Panc1 (cell line): ENCODE measurements at regions not wholly inside any gene's neighbourhood (a gene's known extent, or its start where the extent isn't known, plus 50 kb on each side); places are given as distances from the start of the nearest gene placed in this dataset.

Source experiments
- ATAC-seq: fragments of 200-7000 bp; cut with Tn5 transposase; 2 replicates; pipeline ENCODE4 v1.9.1; 2020; ENCODE audit warnings: mild to moderate bottlenecking, moderate library complexity
- BruUV-seq: library from RNA; stranded (reverse); fragments of 400-500 nt; replicated peaks from 2 replicates; lab custom pipeline; 2021; lab: Mats Ljungman, UMichigan
- CTCF ChIA-PET: fragments of 300-600 bp; sonication (Branson Sonifier 250); formaldehyde crosslinking; loops from one replicate; lab custom pipeline; 2022; ENCODE audit warnings: antibody characterized with exemption; lab: Charles Lee
- POLR2A ChIA-PET: fragments of 300-600 bp; sonication (Branson Sonifier 250); formaldehyde crosslinking; loops from one replicate; lab custom pipeline; 2022; ENCODE audit warnings: antibody characterized with exemption; lab: Charles Lee
- DNase-seq: peaks from one replicate; pipeline ENCODE4 v3.0.0-alpha.2; 2010; ENCODE audit warnings: low read depth, low spot score
- H3K27ac ChIP-seq: 2 replicates; pipeline ENCODE4 v1.5.1; 2011; ENCODE audit warnings: mild to moderate bottlenecking, low read length, inconsistent platforms
- H3K27me3 ChIP-seq: fragments of 200-500 bp; sonication (Bioruptor generic); 2 replicates; pipeline ENCODE4 v1.6.0; 2014; ENCODE audit warnings: low read length, inconsistent platforms; ENCODE audit not compliant: control insufficient read depth, insufficient read depth
- H3K36me3 ChIP-seq: fragments of 200-500 bp; sonication (Bioruptor generic); 2 replicates; pipeline ENCODE4 v1.5.1; 2014; ENCODE audit warnings: inconsistent platforms, mild to moderate bottlenecking, low read length, moderate library complexity; ENCODE audit not compliant: control insufficient read depth, insufficient read depth
- H3K4me1 ChIP-seq: 2 replicates; pipeline ENCODE4 v1.5.1; 2011; ENCODE audit warnings: inconsistent platforms, mild to moderate bottlenecking, low read length, moderate library complexity; ENCODE audit not compliant: control insufficient read depth, insufficient read depth
- H3K4me3 ChIP-seq, 2 experiments: 2 replicates each; pipeline ENCODE4 v1.5.1; 2011 to 2012; ENCODE audit warnings: low read depth in 2 of 2, low read length in 2 of 2, mild to moderate bottlenecking in 2 of 2, inconsistent platforms in 1 of 2, moderate library complexity in 1 of 2
- H3K9me3 ChIP-seq: fragments of 200-500 bp; sonication (Bioruptor generic); 2 replicates; pipeline ENCODE4 v1.5.1; 2014; ENCODE audit warnings: low read depth, mild to moderate bottlenecking, inconsistent platforms, low read length, moderate library complexity; ENCODE audit not compliant: control insufficient read depth, insufficient read depth
- CTCF ChIP-seq: fragments of 450-650 bp; IDR thresholded peaks from 2 replicates; pipeline ENCODE4 v1.5.1; 2017; ENCODE audit warnings: mild to moderate bottlenecking
- POLR2AphosphoS5 ChIP-seq: IDR thresholded peaks from 2 replicates; pipeline ENCODE4 v1.6.1; 2012; ENCODE audit warnings: mild to moderate bottlenecking, low read depth, low read length, moderate library complexity
- SIN3A ChIP-seq: IDR thresholded peaks from 2 replicates; pipeline ENCODE4 v1.6.1; 2012; ENCODE audit warnings: low read depth, mild to moderate bottlenecking, low read length, moderate library complexity, borderline replicate concordance; ENCODE audit not compliant: insufficient read depth
- TCF7L2 ChIP-seq: IDR thresholded peaks from 2 replicates; pipeline ENCODE4 v1.6.1; 2011; ENCODE audit warnings: mild to moderate bottlenecking, low read depth, low read length, inconsistent platforms
- in situ Hi-C: cut with HindIII; loops from 2 replicates; pipeline ENCODE4 v1.10.0; 2016; ENCODE audit warnings: low sequenced_read_pairs, low pct_unique_long_range_greater_than_20kb
- intact Hi-C: fragments of 100-400 bp; cut with micrococcal nuclease; formaldehyde crosslinking; loops from one replicate; pipeline ENCODE4 v1.10.0; 2022; ENCODE audit not compliant: unreplicated experiment
- TF ChIP-seq, protein P1 (sequence below), 2 experiments: IDR thresholded peaks; 2 replicates each; pipeline ENCODE4 v1.6.1; 2011 to 2012; ENCODE audit warnings: low read depth in 2 of 2, control low read depth in 1 of 2, low read length in 1 of 2, mild to moderate bottlenecking in 1 of 2, moderate library complexity in 1 of 2; ENCODE audit not compliant: insufficient read depth in 1 of 2

- Histone ChIP-seq H3K27ac (no peak overlapping the region), H3K4me3 (no peak overlapping the region), H3K9me3 (no peaks in the 10 kb centered on the region), H3K27me3 (no peaks in the 10 kb centered on the region), H3K4me1 (no peaks in the 10 kb centered on the region), H3K36me3 (no peaks in the 10 kb centered on the region)
- intact Hi-C loops = no loop called here
- CTCF ChIA-PET = no interaction called here
- DNase-seq (no peak), ATAC-seq (no peak)
- no TSS peak for BruUV-seq
- POLR2A ChIA-PET = no interaction called here
- TF ChIP-seq CTCF = no peak
- TF ChIP-seq, protein P1, sequence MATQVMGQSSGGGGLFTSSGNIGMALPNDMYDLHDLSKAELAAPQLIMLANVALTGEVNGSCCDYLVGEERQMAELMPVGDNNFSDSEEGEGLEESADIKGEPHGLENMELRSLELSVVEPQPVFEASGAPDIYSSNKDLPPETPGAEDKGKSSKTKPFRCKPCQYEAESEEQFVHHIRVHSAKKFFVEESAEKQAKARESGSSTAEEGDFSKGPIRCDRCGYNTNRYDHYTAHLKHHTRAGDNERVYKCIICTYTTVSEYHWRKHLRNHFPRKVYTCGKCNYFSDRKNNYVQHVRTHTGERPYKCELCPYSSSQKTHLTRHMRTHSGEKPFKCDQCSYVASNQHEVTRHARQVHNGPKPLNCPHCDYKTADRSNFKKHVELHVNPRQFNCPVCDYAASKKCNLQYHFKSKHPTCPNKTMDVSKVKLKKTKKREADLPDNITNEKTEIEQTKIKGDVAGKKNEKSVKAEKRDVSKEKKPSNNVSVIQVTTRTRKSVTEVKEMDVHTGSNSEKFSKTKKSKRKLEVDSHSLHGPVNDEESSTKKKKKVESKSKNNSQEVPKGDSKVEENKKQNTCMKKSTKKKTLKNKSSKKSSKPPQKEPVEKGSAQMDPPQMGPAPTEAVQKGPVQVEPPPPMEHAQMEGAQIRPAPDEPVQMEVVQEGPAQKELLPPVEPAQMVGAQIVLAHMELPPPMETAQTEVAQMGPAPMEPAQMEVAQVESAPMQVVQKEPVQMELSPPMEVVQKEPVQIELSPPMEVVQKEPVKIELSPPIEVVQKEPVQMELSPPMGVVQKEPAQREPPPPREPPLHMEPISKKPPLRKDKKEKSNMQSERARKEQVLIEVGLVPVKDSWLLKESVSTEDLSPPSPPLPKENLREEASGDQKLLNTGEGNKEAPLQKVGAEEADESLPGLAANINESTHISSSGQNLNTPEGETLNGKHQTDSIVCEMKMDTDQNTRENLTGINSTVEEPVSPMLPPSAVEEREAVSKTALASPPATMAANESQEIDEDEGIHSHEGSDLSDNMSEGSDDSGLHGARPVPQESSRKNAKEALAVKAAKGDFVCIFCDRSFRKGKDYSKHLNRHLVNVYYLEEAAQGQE (IDR thresholded peaks at IDR 0.05; ENCODE audit: insufficient read depth in 1 of 2, low read depth in 2 of 2, low read length in 1 of 2) = no peak
- TF ChIP-seq SIN3A = no peak
- no peak for TF ChIP-seq TCF7L2
- TF ChIP-seq POLR2AphosphoS5 = no peak
- in situ Hi-C loops = no loop called here
Measured at GRCh38 chr6:74054190-74054589, 358.2 kb downstream of the CD109 start.

GRCh38 chr6:74050921-74051320 is 354.9 kb downstream of the CD109 start:
- in situ Hi-C loops (no loop called here), intact Hi-C loops (no loop called here)
- H3K27ac ChIP-seq = no peak overlapping the region

More at GRCh38 chr6:74050921-74051320, 354.9 kb downstream of the CD109 start:
- Histone ChIP-seq H3K9me3 (no peaks in the 10 kb centered on the region), H3K4me1 (no peaks in the 10 kb centered on the region), H3K36me3 (no peaks in the 10 kb centered on the region), H3K27me3 (no peaks in the 10 kb centered on the region), H3K4me3 (no peak overlapping the region)
- ATAC-seq = no peak
- TF ChIP-seq CTCF (no peak), SIN3A (no peak), TCF7L2 (no peak), POLR2AphosphoS5 (no peak)
- TF ChIP-seq, protein P1 (IDR thresholded peaks at IDR 0.05; ENCODE audit: insufficient read depth in 1 of 2, low read depth in 2 of 2, low read length in 1 of 2) = no peak
- BruUV-seq = no TSS peak
- DNase-seq = no peak
- ChIA-PET POLR2A (no interaction called here), CTCF (no interaction called here)
